ENCODE measurements at regions not wholly inside any gene's neighbourhood (a gene's known extent, or its start where the extent isn't known, plus 50 kb on each side); places are given as distances from the start of the nearest gene placed in this dataset.

DNA sequence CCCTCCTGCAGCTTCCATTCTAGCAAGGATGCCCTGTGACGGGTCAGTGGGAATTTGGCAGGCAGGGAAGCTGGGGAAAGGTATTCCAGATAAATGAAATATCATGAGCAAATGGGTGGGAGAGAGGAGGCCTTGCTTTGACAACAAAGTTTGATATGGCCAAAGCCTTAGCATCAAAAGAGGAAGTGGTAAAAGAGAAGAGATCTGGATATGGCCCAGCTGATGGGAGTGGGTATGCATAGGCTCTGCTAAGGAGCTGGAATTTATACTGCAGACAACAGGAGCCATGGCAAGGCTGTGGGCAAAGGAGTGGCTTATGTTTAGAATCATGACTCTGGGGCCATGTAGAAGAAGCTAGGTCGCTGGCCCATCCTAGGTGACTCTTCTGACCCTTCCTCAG lies 89.2 kb downstream of the PJA1 start:
- H3K27me3 ChIP-seq (ENCODE audit: control insufficient read depth, insufficient read depth, low read length): peaks cover 6% of the 10 kb centered on the region
- H3K9ac ChIP-seq (ENCODE audit: low read length in 3 of 3): no peak overlapping the region
- no peak for TF ChIP-seq CTCF (IDR thresholded peaks at IDR 0.05; ENCODE audit: borderline replicate concordance, extremely low read depth, insufficient read depth)
- no peak overlapping the region for H3K27ac ChIP-seq (ENCODE audit: low read depth in 2 of 2, low read length in 2 of 2)
- DNase-seq (no peak), FAIRE-seq (no peak)
- H3K4me1 ChIP-seq (ENCODE audit: control insufficient read depth in 2 of 3, insufficient read depth in 2 of 3, low read depth in 1 of 3, low read length in 3 of 3): no peaks in the 10 kb centered on the region
- H3K9me3 ChIP-seq (ENCODE audit: control insufficient read depth in 2 of 3, insufficient read depth in 1 of 3, low read length in 3 of 3): no peaks in the 10 kb centered on the region
- no peaks in the 10 kb centered on the region for H3K36me3 ChIP-seq (ENCODE audit: control insufficient read depth in 2 of 3, insufficient read depth in 3 of 3, low read length in 3 of 3)
- intact Hi-C loops (cut with DNase I): no loop called here
- no peak overlapping the region for H3K4me3 ChIP-seq (ENCODE audit: low read length in 3 of 3)

GRCh38 chrX:69074726-69075125 lies 90.5 kb downstream of the PJA1 start:
- FAIRE-seq: no peak
- peaks cover 4% of the 10 kb centered on the region for H3K27me3 ChIP-seq (ENCODE audit: control insufficient read depth, insufficient read depth, low read length)

GRCh38 chrX:69073721-69074120 lies 91.5 kb downstream of the PJA1 start:
- DNase-seq (no peak), FAIRE-seq (no peak)
- intact Hi-C loops (cut with DNase I): no loop called here
- no peaks in the 10 kb centered on the region for H3K4me1 ChIP-seq (ENCODE audit: control insufficient read depth in 2 of 3, insufficient read depth in 2 of 3, low read depth in 1 of 3, low read length in 3 of 3)
- TF ChIP-seq CTCF (IDR thresholded peaks at IDR 0.05; ENCODE audit: borderline replicate concordance, extremely low read depth, insufficient read depth): no peak
- no peak overlapping the region for H3K4me3 ChIP-seq (ENCODE audit: low read length in 3 of 3)
- H3K9me3 ChIP-seq (ENCODE audit: control insufficient read depth in 2 of 3, insufficient read depth in 1 of 3, low read length in 3 of 3): no peaks in the 10 kb centered on the region
- no peak overlapping the region for H3K27ac ChIP-seq (ENCODE audit: low read depth in 2 of 2, low read length in 2 of 2)
- H3K27me3 ChIP-seq (ENCODE audit: control insufficient read depth, insufficient read depth, low read length): peaks cover 4% of the 10 kb centered on the region
- H3K9ac ChIP-seq (ENCODE audit: low read length in 3 of 3): no peak overlapping the region
- H3K36me3 ChIP-seq (ENCODE audit: control insufficient read depth in 2 of 3, insufficient read depth in 3 of 3, low read length in 3 of 3): no peaks in the 10 kb centered on the region

More at GRCh38 chrX:69074726-69075125, 90.5 kb downstream of the PJA1 start:
- no peak overlapping the region for H3K27ac ChIP-seq (ENCODE audit: low read depth in 2 of 2, low read length in 2 of 2)
- H3K9ac ChIP-seq (ENCODE audit: low read length in 3 of 3): no peak overlapping the region
- intact Hi-C loops (cut with DNase I): no loop called here
- H3K4me3 ChIP-seq (ENCODE audit: low read length in 3 of 3): no peak overlapping the region
- TF ChIP-seq CTCF (IDR thresholded peaks at IDR 0.05; ENCODE audit: borderline replicate concordance, extremely low read depth, insufficient read depth): no peak
- H3K9me3 ChIP-seq (ENCODE audit: control insufficient read depth in 2 of 3, insufficient read depth in 1 of 3, low read length in 3 of 3): no peaks in the 10 kb centered on the region
- no peak for DNase-seq
- H3K36me3 ChIP-seq (ENCODE audit: control insufficient read depth in 2 of 3, insufficient read depth in 3 of 3, low read length in 3 of 3): no peaks in the 10 kb centered on the region
- no peaks in the 10 kb centered on the region for H3K4me1 ChIP-seq (ENCODE audit: control insufficient read depth in 2 of 3, insufficient read depth in 2 of 3, low read depth in 1 of 3, low read length in 3 of 3)

DNA sequence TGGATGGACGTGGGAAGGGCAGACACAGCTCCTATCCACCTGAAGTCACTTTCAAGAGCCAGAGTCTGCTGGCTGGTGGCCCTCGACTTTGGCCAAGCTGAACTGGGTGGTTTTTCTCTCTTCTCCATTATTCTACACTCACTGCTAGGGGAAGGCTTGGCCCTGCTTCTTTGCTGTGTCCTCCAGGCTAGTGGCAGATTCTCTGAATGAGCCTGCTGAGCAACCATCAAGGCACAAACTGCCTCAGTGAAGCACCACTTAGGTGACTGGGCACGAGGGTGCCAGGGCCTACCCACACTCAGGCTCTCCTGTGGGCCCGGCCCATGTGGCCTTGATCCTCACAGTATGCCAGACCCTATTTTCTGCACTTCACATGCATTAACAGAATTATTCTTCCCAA lies 92.0 kb downstream of the PJA1 start:
- Histone ChIP-seq H3K9ac (ENCODE audit: low read length in 3 of 3) (no peak overlapping the region), H3K9me3 (ENCODE audit: control insufficient read depth in 2 of 3, insufficient read depth in 1 of 3, low read length in 3 of 3) (no peaks in the 10 kb centered on the region), H3K4me3 (ENCODE audit: low read length in 3 of 3) (no peak overlapping the region), H3K4me1 (ENCODE audit: control insufficient read depth in 2 of 3, insufficient read depth in 2 of 3, low read depth in 1 of 3, low read length in 3 of 3) (no peaks in the 10 kb centered on the region), H3K27ac (ENCODE audit: low read depth in 2 of 2, low read length in 2 of 2) (no peak overlapping the region), H3K27me3 (ENCODE audit: control insufficient read depth, insufficient read depth, low read length) (peaks cover 4% of the 10 kb centered on the region), H3K36me3 (ENCODE audit: control insufficient read depth in 2 of 3, insufficient read depth in 3 of 3, low read length in 3 of 3) (no peaks in the 10 kb centered on the region)
- intact Hi-C loops (cut with DNase I): no loop called here
- no peak for DNase-seq
- no peak for TF ChIP-seq CTCF (IDR thresholded peaks at IDR 0.05; ENCODE audit: borderline replicate concordance, extremely low read depth, insufficient read depth)
- no peak for FAIRE-seq
